Transverse colon (tissue), 4 donors: ENCODE measurements at regions not wholly inside any gene's neighbourhood (a gene's known extent, or its start where the extent isn't known, plus 50 kb on each side); places are given as distances from the start of the nearest gene placed in this dataset.

Experiments used
- CTCF ChIP-seq, 5 experiments: fragments of 200-600 bp in 3 of 5; fragments of 450-650 bp in 2 of 5; sonication (generic) in 3 of 5; IDR thresholded peaks; 1 replicate in 2 of 5; 2 replicates in 3 of 5; pipeline ENCODE4 v1.5.1; 2016 to 2017; ENCODE audit warnings: antibody characterized with exemption in 5 of 5, inconsistent platforms in 3 of 5, mild to moderate bottlenecking in 2 of 5, moderate library complexity in 1 of 5
- EP300 ChIP-seq: sonication (generic); formaldehyde crosslinking; IDR thresholded peaks from one replicate; pipeline ENCODE4 v1.6.1; 2017; ENCODE audit warnings: antibody characterized with exemption, low read depth
- POLR2AphosphoS5 ChIP-seq, 3 donors: sonication (generic); formaldehyde crosslinking; IDR thresholded peaks; one replicate each; pipeline ENCODE4 v1.6.1; 2016; ENCODE audit warnings: antibody characterized with exemption in 3 of 3

DNA sequence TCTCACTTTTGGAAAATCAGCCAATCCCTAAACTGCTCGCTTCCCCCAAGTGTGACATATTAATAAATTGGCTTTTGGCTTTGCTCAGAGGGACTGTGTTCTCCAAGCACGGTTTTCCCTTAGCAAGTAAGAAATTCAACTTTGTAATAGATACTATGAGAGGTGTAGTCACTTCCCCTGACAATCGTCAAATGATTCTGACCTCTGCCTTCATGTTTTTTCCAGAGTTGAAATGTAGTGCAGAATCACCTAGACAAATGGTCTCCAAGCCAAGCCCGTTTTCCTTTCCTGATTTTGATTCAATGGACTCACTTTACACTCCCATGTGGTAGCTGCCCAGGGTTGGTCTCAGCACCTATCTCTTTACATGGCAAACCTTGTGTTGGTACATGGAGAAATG, 99.1 kb downstream of the ARL4A start:
- TF ChIP-seq POLR2AphosphoS5 (IDR thresholded peaks at IDR 0.05) (no peak), EP300 (no peak), CTCF (IDR thresholded peaks at IDR 0.05) (no peak)
